ENCODE measurements at regions not wholly inside any gene's neighbourhood (a gene's known extent, or its start where the extent isn't known, plus 50 kb on each side); places are given as distances from the start of the nearest gene placed in this dataset.
A peak's percentile ranks its signal among the peaks of the same experiment; 100 is the strongest.

DNA sequence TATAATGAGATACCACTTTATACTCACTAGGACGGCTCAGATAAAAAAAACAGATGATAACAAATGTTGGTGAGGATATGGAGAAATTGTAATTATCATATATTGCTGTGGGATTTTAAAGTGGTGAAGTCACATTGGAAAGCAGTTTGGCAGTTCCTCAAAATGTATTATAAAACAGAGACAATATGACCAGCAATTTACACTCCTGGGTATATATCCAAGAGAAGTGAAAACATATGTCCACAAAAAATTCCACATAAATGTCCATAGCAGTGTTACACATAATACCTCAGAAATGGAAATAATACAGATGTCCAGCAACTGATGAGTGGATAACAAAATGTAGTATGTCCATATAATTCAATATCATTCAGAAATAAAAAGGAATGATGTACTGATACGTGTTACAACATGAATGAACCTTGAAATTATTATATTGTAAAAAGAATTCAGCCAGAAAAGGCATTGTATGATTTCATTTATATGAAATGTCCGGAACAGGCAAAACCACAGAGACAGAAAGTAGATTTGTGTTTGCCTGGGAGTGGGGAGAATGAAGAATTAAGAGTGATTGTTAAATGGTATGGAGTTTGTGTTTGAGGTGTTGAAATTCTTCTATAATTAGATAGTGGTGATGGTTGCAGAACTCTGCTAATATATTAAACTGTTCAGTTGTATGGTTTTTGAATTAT lies 220.9 kb downstream of the SLC7A11 start:
- Histone ChIP-seq H2AFZ (peak overlapping the region; percentile 25; the same call in 1 of the 2 replicates), H3K9ac (no peak overlapping the region), H3K27ac (no peak overlapping the region), H3K4me3 (no peak overlapping the region), H3K9me3 (ENCODE audit: low read depth) (no peaks in the 10 kb centered on the region), H3K9me2 (ENCODE audit: insufficient read depth) (peaks cover 6% of the 10 kb centered on the region; the same call in 1 of the 2 replicates), H3K27me3 (replicated peaks; ENCODE audit: insufficient read depth) (no peaks in the 10 kb centered on the region), H3K36me3 (ENCODE audit: low read depth) (no peaks in the 10 kb centered on the region), H3K79me2 (ENCODE audit: insufficient read depth) (no peaks in the 10 kb centered on the region), H3F3A (ENCODE audit: insufficient read depth) (0 out of 2 replicates have a peak, but pooled peaks cover 8% of the 10 kb centered on the region), H4K20me1 (ENCODE audit: insufficient read depth) (no peaks in the 10 kb centered on the region), H3K4me1 (ENCODE audit: insufficient read depth) (peaks cover 11% of the 10 kb centered on the region), H3K4me2 (ENCODE audit: unreplicated experiment) (peak overlapping the region; percentile 28)
- 27 to 37% methylated on average over 3 of the region's 3 CpGs for WGBS, 2 experiments (ENCODE audit: low coverage in 1 of 2, low lambda C conversion rate in 2 of 2, missing lambda C conversion rate in 2 of 2)
- TF ChIP-seq EZH2 (IDR thresholded peaks at IDR 0.05; ENCODE audit: insufficient read depth, poor library complexity, severe bottlenecking) (no peak), EZH2phosphoT487 (IDR thresholded peaks at IDR 0.05; ENCODE audit: insufficient read depth, low read depth) (no peak)
- in situ Hi-C loops (cut with MboI) = no loop called here
- peak; percentile 9 for DNase-seq

DNA sequence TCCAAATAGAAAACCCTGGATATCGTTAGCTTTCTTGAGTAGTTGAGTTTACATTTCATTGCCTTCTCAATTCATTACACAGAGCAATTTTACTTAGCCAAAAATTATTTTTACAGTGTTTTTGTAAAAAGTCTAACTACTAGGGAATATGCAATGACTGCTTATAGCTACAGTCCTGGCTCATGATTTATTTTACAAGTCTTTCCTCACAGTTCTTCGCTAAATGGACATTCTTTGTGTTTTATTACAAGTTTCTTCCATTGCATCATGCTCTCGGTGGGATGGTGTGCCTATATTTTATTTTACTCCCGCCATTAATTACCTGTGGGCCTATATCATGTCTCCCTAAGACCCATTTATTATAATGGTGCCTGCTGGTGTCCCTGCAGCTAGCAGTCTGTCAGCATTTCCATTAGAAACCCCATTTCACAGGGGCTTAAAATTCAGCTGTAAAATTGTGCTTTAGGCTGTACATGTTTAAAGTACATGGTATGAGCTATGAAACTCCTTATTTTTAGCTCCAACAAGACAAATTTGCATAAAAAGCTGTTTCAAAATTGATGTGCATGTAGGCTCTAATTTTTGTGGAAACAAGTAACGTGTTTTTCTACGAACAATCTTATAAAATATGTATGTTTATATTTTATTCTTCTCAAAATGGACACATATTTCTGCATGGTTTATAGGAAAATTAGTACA lies 227.4 kb downstream of the SLC7A11 start:
- no peak overlapping the region for H3K4me3 ChIP-seq
- no peak overlapping the region for H3K4me2 ChIP-seq (ENCODE audit: unreplicated experiment)
- H3F3A ChIP-seq (ENCODE audit: insufficient read depth) = no peaks in the 10 kb centered on the region
- no peaks in the 10 kb centered on the region for H3K9me2 ChIP-seq (ENCODE audit: insufficient read depth)
- DNase-seq = no peak
- TF ChIP-seq EZH2 (IDR thresholded peaks at IDR 0.05; ENCODE audit: insufficient read depth, poor library complexity, severe bottlenecking) = no peak
- TF ChIP-seq EZH2phosphoT487 (IDR thresholded peaks at IDR 0.05; ENCODE audit: insufficient read depth, low read depth) = no peak
- no peak overlapping the region for H3K27ac ChIP-seq
- H2AFZ ChIP-seq = peak overlapping the region; percentile 52; the same call in 1 of the 2 replicates
- H3K9ac ChIP-seq = no peak overlapping the region
- in situ Hi-C loops (cut with MboI) = no loop called here
- H3K4me1 ChIP-seq (ENCODE audit: insufficient read depth) = no peaks in the 10 kb centered on the region
- H3K79me2 ChIP-seq (ENCODE audit: insufficient read depth) = no peaks in the 10 kb centered on the region
- 84 to 85% methylated on average over 6 of the region's 6 CpGs for WGBS, 2 experiments (ENCODE audit: low coverage in 1 of 2, low lambda C conversion rate in 2 of 2, missing lambda C conversion rate in 2 of 2)
- no peaks in the 10 kb centered on the region for H4K20me1 ChIP-seq (ENCODE audit: insufficient read depth)
- no peaks in the 10 kb centered on the region for H3K9me3 ChIP-seq (ENCODE audit: low read depth)
- H3K36me3 ChIP-seq (ENCODE audit: low read depth) = no peaks in the 10 kb centered on the region
- H3K27me3 ChIP-seq (replicated peaks; ENCODE audit: insufficient read depth) = no peaks in the 10 kb centered on the region

DNA sequence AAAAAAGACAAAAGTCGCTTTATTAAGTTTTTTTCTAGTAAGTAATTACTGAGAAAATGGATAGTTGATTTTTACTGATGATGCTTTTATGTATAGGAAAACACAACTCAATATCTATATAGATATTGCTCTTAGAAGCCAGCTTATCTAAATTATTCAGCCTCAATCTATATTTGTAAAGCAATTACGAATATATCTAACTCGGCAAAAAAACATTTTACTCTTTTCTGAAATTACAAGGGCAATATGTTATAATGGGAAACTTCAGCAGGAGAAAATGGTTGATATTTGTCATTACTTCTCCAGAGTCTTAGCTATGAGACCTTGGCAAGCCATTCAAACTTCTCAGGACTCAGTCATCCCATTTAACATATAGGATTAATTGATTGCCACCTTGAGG lies 228.5 kb downstream of the SLC7A11 start:
- in situ Hi-C loops (cut with MboI) = no loop called here
- DNase-seq = no peak
- H3K4me3 ChIP-seq = no peak overlapping the region
- H3K9me2 ChIP-seq (ENCODE audit: insufficient read depth) = no peaks in the 10 kb centered on the region
- no peak overlapping the region for H3K9ac ChIP-seq
- WGBS, 2 experiments (ENCODE audit: low coverage in 1 of 2, low lambda C conversion rate in 2 of 2, missing lambda C conversion rate in 2 of 2) = 57 to 63% methylated on average over 3 of the region's 3 CpGs
- H3F3A ChIP-seq (ENCODE audit: insufficient read depth) = no peaks in the 10 kb centered on the region
- H3K27ac ChIP-seq = no peak overlapping the region
- no peaks in the 10 kb centered on the region for H3K36me3 ChIP-seq (ENCODE audit: low read depth)
- no peaks in the 10 kb centered on the region for H3K9me3 ChIP-seq (ENCODE audit: low read depth)
- no peaks in the 10 kb centered on the region for H4K20me1 ChIP-seq (ENCODE audit: insufficient read depth)
- H3K4me1 ChIP-seq (ENCODE audit: insufficient read depth) = no peaks in the 10 kb centered on the region
- no peak overlapping the region for H3K4me2 ChIP-seq (ENCODE audit: unreplicated experiment)
- TF ChIP-seq EZH2 (IDR thresholded peaks at IDR 0.05; ENCODE audit: insufficient read depth, poor library complexity, severe bottlenecking) (no peak), EZH2phosphoT487 (IDR thresholded peaks at IDR 0.05; ENCODE audit: insufficient read depth, low read depth) (no peak)
- no peaks in the 10 kb centered on the region for H3K27me3 ChIP-seq (replicated peaks; ENCODE audit: insufficient read depth)
- no peaks in the 10 kb centered on the region for H3K79me2 ChIP-seq (ENCODE audit: insufficient read depth)
- peak overlapping the region; percentile 52; the same call in 1 of the 2 replicates for H2AFZ ChIP-seq

DNA sequence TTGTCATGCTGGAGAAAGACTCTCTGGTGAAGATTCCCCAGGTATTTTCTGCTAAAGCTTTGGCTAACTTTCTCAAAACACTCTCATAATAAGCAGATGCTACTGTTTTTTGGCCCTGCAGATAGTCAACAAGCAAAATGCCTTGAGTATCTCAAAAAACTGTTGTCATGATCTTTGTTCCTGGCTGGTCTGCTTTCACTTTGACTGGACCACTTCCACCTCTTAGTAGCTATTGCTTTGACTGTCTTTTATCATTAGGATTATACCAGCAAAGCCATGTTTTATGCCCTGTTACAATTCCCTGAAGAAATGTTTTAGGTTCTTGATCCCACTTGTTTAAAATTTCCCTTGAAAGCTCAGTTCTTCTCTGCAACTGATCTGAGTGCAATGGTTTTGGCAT lies 231.5 kb downstream of the SLC7A11 start:
- Histone ChIP-seq H3K79me2 (ENCODE audit: insufficient read depth) (no peaks in the 10 kb centered on the region), H4K20me1 (ENCODE audit: insufficient read depth) (no peaks in the 10 kb centered on the region), H3K4me3 (no peak overlapping the region), H3K4me2 (ENCODE audit: unreplicated experiment) (no peak overlapping the region), H3F3A (ENCODE audit: insufficient read depth) (no peaks in the 10 kb centered on the region), H3K27ac (no peak overlapping the region), H3K9me3 (ENCODE audit: low read depth) (no peaks in the 10 kb centered on the region), H3K4me1 (ENCODE audit: insufficient read depth) (peaks cover 7% of the 10 kb centered on the region), H3K9me2 (ENCODE audit: insufficient read depth) (no peaks in the 10 kb centered on the region), H3K9ac (no peak overlapping the region), H3K27me3 (replicated peaks; ENCODE audit: insufficient read depth) (no peaks in the 10 kb centered on the region), H3K36me3 (ENCODE audit: low read depth) (no peaks in the 10 kb centered on the region), H2AFZ (peak overlapping the region; percentile 52; the same call in 1 of the 2 replicates)
- TF ChIP-seq EZH2 (IDR thresholded peaks at IDR 0.05; ENCODE audit: insufficient read depth, poor library complexity, severe bottlenecking) = no peak
- TF ChIP-seq EZH2phosphoT487 (IDR thresholded peaks at IDR 0.05; ENCODE audit: insufficient read depth, low read depth) = no peak
- in situ Hi-C loops (cut with MboI) = no loop called here
- no peak for DNase-seq

All from GM23248 (cell line).